ENCODE measurements at regions not wholly inside any gene's neighbourhood (a gene's known extent, or its start where the extent isn't known, plus 50 kb on each side); places are given as distances from the start of the nearest gene placed in this dataset.
"Not testable (repeated sequence)": the region's sequence is repeated elsewhere in the genome, so short reads cannot be mapped to it uniquely, and the experiment has no call there.

- no peak overlapping the region for H2AFZ ChIP-seq
- no peaks in the 10 kb centered on the region for H3K9me3 ChIP-seq (ENCODE audit: low read depth)
- H3K36me3 ChIP-seq (replicated peaks; ENCODE audit: insufficient read depth, low read depth), result no peaks in the 10 kb centered on the region
- no peak for TF ChIP-seq EZH2 (IDR thresholded peaks at IDR 0.05; ENCODE audit: borderline replicate concordance)
- no peak for TF ChIP-seq CTCF (IDR thresholded peaks at IDR 0.05; ENCODE audit: poor library complexity)
- TF ChIP-seq EZH2phosphoT487 (IDR thresholded peaks at IDR 0.05; ENCODE audit: low read depth, severe bottlenecking, unreplicated experiment), result no peak
- no peak overlapping the region for H3K4me2 ChIP-seq
- no peaks in the 10 kb centered on the region for H4K20me1 ChIP-seq (ENCODE audit: insufficient read depth, poor library complexity, severe bottlenecking)
- no peak overlapping the region for H3K27ac ChIP-seq
- DNase-seq (ENCODE audit: low spot score), result no peak
- 60% methylated on average over 2 of the region's 2 CpGs for WGBS (ENCODE audit: low lambda C conversion rate, missing lambda C conversion rate)
- no peaks in the 10 kb centered on the region for H3K4me1 ChIP-seq (ENCODE audit: insufficient read depth)
- H3K9me2 ChIP-seq (replicated peaks; ENCODE audit: insufficient read depth), result no peaks in the 10 kb centered on the region
- no peak overlapping the region for H3K4me3 ChIP-seq
- no peaks in the 10 kb centered on the region for H3K27me3 ChIP-seq
- no peaks in the 10 kb centered on the region for H3K79me2 ChIP-seq
Measured at GRCh38 chr2:192969055-192969454, 774.3 kb upstream of the TMEFF2 start.

GRCh38 chr2:192960945-192961344 is 766.2 kb upstream of the TMEFF2 start:
- Histone ChIP-seq H4K20me1 (ENCODE audit: insufficient read depth, poor library complexity, severe bottlenecking) (no peaks in the 10 kb centered on the region), H3K9me2 (replicated peaks; ENCODE audit: insufficient read depth) (no peaks in the 10 kb centered on the region), H3K9me3 (ENCODE audit: low read depth) (no peaks in the 10 kb centered on the region), H3K4me2 (no peak overlapping the region), H3K36me3 (replicated peaks; ENCODE audit: insufficient read depth, low read depth) (no peaks in the 10 kb centered on the region), H3K4me3 (no peak overlapping the region), H2AFZ (no peak overlapping the region), H3K79me2 (no peaks in the 10 kb centered on the region), H3K27ac (no peak overlapping the region), H3K4me1 (ENCODE audit: insufficient read depth) (no peaks in the 10 kb centered on the region), H3K27me3 (no peaks in the 10 kb centered on the region)
- TF ChIP-seq EZH2 (IDR thresholded peaks at IDR 0.05; ENCODE audit: borderline replicate concordance) (no peak), EZH2phosphoT487 (IDR thresholded peaks at IDR 0.05; ENCODE audit: low read depth, severe bottlenecking, unreplicated experiment) (no peak), CTCF (IDR thresholded peaks at IDR 0.05; ENCODE audit: poor library complexity) (no peak)
- 87% methylated on average over 3 of the region's 3 CpGs for WGBS (ENCODE audit: low lambda C conversion rate, missing lambda C conversion rate)
- DNase-seq (ENCODE audit: low spot score), result no peak

GRCh38 chr2:192958615-192959014 is 763.9 kb upstream of the TMEFF2 start:
- H3K27ac ChIP-seq; H4K20me1 ChIP-seq (ENCODE audit: insufficient read depth, poor library complexity, severe bottlenecking); H3K36me3 ChIP-seq (replicated peaks; ENCODE audit: insufficient read depth, low read depth); H3K9me3 ChIP-seq (ENCODE audit: low read depth); H3K27me3 ChIP-seq; H3K4me2 ChIP-seq; H2AFZ ChIP-seq; DNase-seq (ENCODE audit: low spot score); H3K4me3 ChIP-seq; H3K79me2 ChIP-seq; H3K4me1 ChIP-seq (ENCODE audit: insufficient read depth); H3K9me2 ChIP-seq (replicated peaks; ENCODE audit: insufficient read depth): not testable (repeated sequence)
- WGBS (ENCODE audit: low lambda C conversion rate, missing lambda C conversion rate), result 89% methylated on average over 7 of the region's 7 CpGs

- 94% methylated on average over 5 of the region's 5 CpGs for WGBS (ENCODE audit: low lambda C conversion rate, missing lambda C conversion rate)
- Histone ChIP-seq H3K4me3 (no peak overlapping the region), H3K4me2 (no peak overlapping the region), H3K79me2 (no peaks in the 10 kb centered on the region), H4K20me1 (ENCODE audit: insufficient read depth, poor library complexity, severe bottlenecking) (no peaks in the 10 kb centered on the region), H3K27me3 (no peaks in the 10 kb centered on the region), H2AFZ (no peak overlapping the region), H3K27ac (no peak overlapping the region), H3K9me2 (replicated peaks; ENCODE audit: insufficient read depth) (no peaks in the 10 kb centered on the region), H3K9me3 (ENCODE audit: low read depth) (no peaks in the 10 kb centered on the region), H3K36me3 (replicated peaks; ENCODE audit: insufficient read depth, low read depth) (no peaks in the 10 kb centered on the region), H3K4me1 (ENCODE audit: insufficient read depth) (no peaks in the 10 kb centered on the region)
- TF ChIP-seq CTCF (IDR thresholded peaks at IDR 0.05; ENCODE audit: poor library complexity), result no peak
- no peak for DNase-seq (ENCODE audit: low spot score)
Measured at GRCh38 chr2:192957425-192957824, 762.7 kb upstream of the TMEFF2 start.

Data from hepatocyte (in vitro differentiated cells).